ENCODE measurements at regions not wholly inside any gene's neighbourhood (a gene's known extent, or its start where the extent isn't known, plus 50 kb on each side); places are given as distances from the start of the nearest gene placed in this dataset.

DNA sequence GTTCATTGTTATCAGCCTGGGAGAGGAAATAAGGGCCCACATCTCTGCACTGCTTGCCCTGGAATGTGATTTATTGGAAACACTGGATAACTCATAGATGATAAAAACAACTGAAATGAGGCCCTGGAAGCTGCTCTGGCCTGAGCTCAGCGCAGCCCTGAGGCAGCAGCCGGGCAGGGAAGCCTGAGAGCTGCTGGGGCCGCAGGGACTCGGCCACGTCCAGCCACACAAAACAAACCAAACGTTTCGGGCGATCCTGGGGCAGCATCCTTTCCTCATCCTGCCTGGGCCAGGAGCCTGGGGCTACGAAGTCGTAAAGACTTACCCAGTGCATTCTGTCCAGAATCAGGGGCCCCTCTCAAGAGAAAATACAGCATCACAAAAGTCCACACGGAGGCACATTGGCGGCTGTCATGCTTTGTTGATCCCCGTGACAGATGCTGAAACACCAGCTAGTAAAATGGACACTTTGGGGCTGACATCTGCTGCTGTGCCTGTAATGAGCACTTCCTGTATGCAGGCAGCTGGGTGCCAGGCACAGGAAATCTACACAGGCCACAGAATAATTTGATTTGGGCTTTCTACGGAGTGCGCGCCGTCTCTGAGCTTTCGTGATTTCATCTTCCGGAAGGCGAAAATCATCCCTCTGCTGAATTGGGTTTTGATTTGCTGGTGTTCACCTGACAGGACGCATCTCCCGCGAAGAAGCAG is 250.6 kb downstream of the EIPR1 start:
- Histone ChIP-seq H3K36me3 (ENCODE audit: control insufficient read depth, insufficient read depth, low read length) (no peaks in the 10 kb centered on the region), H3K27me3 (ENCODE audit: control insufficient read depth, insufficient read depth, low read length) (no peaks in the 10 kb centered on the region), H3K79me2 (ENCODE audit: control insufficient read depth, insufficient read depth, low read length) (no peaks in the 10 kb centered on the region), H3K4me3 (replicated peaks in 1 of 4; ENCODE audit: control extremely low read depth in 1 of 4, insufficient read depth in 1 of 4, low read depth in 3 of 4, low read length in 4 of 4) (no peak overlapping the region), H3K9me3 (ENCODE audit: control insufficient read depth, insufficient read depth, low read depth, low read length) (no peaks in the 10 kb centered on the region), H4K20me1 (ENCODE audit: control insufficient read depth, extremely low read depth, insufficient read depth, low read length) (no peaks in the 10 kb centered on the region), H3K4me2 (ENCODE audit: extremely low read depth, insufficient read depth, low read length) (no peak overlapping the region), H3K9ac (ENCODE audit: insufficient read depth, low read length) (no peak overlapping the region), H3K27ac (ENCODE audit: insufficient read depth, low read length) (no peak overlapping the region), H2AFZ (ENCODE audit: low read length) (no peak overlapping the region), H3K4me1 (ENCODE audit: control insufficient read depth, extremely low read depth, insufficient read depth, low read length) (no peaks in the 10 kb centered on the region)
- no peak for DNase-seq (ENCODE audit: low read depth in 2 of 2)
- TF ChIP-seq EZH2 (IDR thresholded peaks at IDR 0.05; ENCODE audit: low read length, missing control alignments): no peak
- TF ChIP-seq, protein P1, sequence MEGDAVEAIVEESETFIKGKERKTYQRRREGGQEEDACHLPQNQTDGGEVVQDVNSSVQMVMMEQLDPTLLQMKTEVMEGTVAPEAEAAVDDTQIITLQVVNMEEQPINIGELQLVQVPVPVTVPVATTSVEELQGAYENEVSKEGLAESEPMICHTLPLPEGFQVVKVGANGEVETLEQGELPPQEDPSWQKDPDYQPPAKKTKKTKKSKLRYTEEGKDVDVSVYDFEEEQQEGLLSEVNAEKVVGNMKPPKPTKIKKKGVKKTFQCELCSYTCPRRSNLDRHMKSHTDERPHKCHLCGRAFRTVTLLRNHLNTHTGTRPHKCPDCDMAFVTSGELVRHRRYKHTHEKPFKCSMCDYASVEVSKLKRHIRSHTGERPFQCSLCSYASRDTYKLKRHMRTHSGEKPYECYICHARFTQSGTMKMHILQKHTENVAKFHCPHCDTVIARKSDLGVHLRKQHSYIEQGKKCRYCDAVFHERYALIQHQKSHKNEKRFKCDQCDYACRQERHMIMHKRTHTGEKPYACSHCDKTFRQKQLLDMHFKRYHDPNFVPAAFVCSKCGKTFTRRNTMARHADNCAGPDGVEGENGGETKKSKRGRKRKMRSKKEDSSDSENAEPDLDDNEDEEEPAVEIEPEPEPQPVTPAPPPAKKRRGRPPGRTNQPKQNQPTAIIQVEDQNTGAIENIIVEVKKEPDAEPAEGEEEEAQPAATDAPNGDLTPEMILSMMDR (conservative IDR thresholded peaks at IDR 0.05 in 1 of 2, IDR thresholded peaks at IDR 0.05 in 1 of 2; ENCODE audit: low read depth in 1 of 2, low read length in 2 of 2): no peak

DNA sequence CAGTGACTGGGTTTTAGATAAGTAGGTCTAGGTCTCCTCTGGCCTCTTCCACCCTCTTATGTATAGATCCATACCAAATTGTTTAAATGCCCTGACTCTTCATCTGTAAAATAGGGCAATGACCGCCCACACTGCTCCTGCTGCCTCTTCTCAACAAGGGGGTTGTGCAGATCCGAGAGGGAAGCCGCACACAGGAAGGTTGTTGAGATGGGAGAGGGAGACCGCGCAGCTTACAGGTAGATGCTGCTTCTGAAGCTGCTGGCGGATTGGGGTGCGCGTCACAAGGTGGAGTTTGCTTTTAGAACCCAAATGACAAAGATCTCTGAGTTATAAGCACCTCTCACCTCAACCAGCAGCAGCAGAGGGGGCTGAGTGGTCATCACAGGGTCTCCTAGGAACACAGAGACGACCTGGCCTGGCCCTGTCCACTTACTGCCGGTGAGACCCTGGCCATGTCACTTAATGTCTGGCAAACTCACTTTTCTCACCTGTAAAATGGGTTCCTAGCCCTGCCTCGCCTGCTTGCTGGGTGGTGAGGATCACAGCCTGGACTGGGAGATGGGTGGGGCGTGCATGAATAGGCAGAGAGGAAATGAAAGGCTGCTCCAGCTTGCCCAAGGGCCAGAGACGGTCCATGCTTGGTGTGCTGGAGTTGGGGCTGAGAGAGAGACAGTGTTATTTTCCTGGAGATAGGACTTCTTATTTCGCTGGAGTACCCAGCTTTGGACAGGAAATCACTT is 251.3 kb downstream of the EIPR1 start:
- H2AFZ ChIP-seq (ENCODE audit: low read length): no peak overlapping the region
- no peaks in the 10 kb centered on the region for H3K27me3 ChIP-seq (ENCODE audit: control insufficient read depth, insufficient read depth, low read length)
- H3K4me3 ChIP-seq (replicated peaks in 1 of 4; ENCODE audit: control extremely low read depth in 1 of 4, insufficient read depth in 1 of 4, low read depth in 3 of 4, low read length in 4 of 4): no peak overlapping the region
- H3K9me3 ChIP-seq (ENCODE audit: control insufficient read depth, insufficient read depth, low read depth, low read length): no peaks in the 10 kb centered on the region
- no peaks in the 10 kb centered on the region for H3K79me2 ChIP-seq (ENCODE audit: control insufficient read depth, insufficient read depth, low read length)
- no peak for DNase-seq (ENCODE audit: low read depth in 2 of 2)
- no peaks in the 10 kb centered on the region for H3K4me1 ChIP-seq (ENCODE audit: control insufficient read depth, extremely low read depth, insufficient read depth, low read length)
- H3K4me2 ChIP-seq (ENCODE audit: extremely low read depth, insufficient read depth, low read length): no peak overlapping the region
- no peaks in the 10 kb centered on the region for H3K36me3 ChIP-seq (ENCODE audit: control insufficient read depth, insufficient read depth, low read length)
- TF ChIP-seq, protein P1 (conservative IDR thresholded peaks at IDR 0.05 in 1 of 2, IDR thresholded peaks at IDR 0.05 in 1 of 2; ENCODE audit: low read depth in 1 of 2, low read length in 2 of 2): no peak
- TF ChIP-seq EZH2 (IDR thresholded peaks at IDR 0.05; ENCODE audit: low read length, missing control alignments): no peak
- H4K20me1 ChIP-seq (ENCODE audit: control insufficient read depth, extremely low read depth, insufficient read depth, low read length): no peaks in the 10 kb centered on the region
- H3K27ac ChIP-seq (ENCODE audit: insufficient read depth, low read length): no peak overlapping the region
- H3K9ac ChIP-seq (ENCODE audit: insufficient read depth, low read length): no peak overlapping the region

DNA sequence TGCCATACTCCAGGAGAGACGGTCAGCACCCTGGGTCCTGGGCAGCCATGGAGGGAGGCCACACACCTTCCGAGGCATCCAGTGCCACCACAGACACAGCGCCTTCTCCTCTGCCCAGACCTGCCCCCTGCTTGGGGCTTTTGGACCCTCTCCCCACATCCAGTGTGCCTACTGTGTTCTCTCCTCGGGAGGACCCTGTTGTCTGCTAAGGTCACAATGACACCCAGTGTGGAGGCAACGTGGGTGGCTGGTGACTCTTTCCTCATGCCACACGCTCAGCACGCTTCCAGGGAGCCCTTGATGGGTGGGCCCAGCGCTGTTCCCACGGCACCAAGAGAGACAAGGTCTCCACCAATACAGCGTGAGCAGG is 251.9 kb downstream of the EIPR1 start:
- H3K4me3 ChIP-seq (replicated peaks in 1 of 4; ENCODE audit: control extremely low read depth in 1 of 4, insufficient read depth in 1 of 4, low read depth in 3 of 4, low read length in 4 of 4): no peak overlapping the region
- H3K27ac ChIP-seq (ENCODE audit: insufficient read depth, low read length): no peak overlapping the region
- H4K20me1 ChIP-seq (ENCODE audit: control insufficient read depth, extremely low read depth, insufficient read depth, low read length): no peaks in the 10 kb centered on the region

More for the DNA sequence above, 251.9 kb downstream of the EIPR1 start:
- H2AFZ ChIP-seq (ENCODE audit: low read length): no peak overlapping the region
- no peak for DNase-seq (ENCODE audit: low read depth in 2 of 2)
- H3K4me2 ChIP-seq (ENCODE audit: extremely low read depth, insufficient read depth, low read length): no peak overlapping the region
- no peak for TF ChIP-seq EZH2 (IDR thresholded peaks at IDR 0.05; ENCODE audit: low read length, missing control alignments)
- TF ChIP-seq, protein P1 (conservative IDR thresholded peaks at IDR 0.05 in 1 of 2, IDR thresholded peaks at IDR 0.05 in 1 of 2; ENCODE audit: low read depth in 1 of 2, low read length in 2 of 2): no peak
- H3K4me1 ChIP-seq (ENCODE audit: control insufficient read depth, extremely low read depth, insufficient read depth, low read length): no peaks in the 10 kb centered on the region
- no peak overlapping the region for H3K9ac ChIP-seq (ENCODE audit: insufficient read depth, low read length)
- H3K36me3 ChIP-seq (ENCODE audit: control insufficient read depth, insufficient read depth, low read length): no peaks in the 10 kb centered on the region
- H3K79me2 ChIP-seq (ENCODE audit: control insufficient read depth, insufficient read depth, low read length): no peaks in the 10 kb centered on the region
- no peaks in the 10 kb centered on the region for H3K27me3 ChIP-seq (ENCODE audit: control insufficient read depth, insufficient read depth, low read length)
- H3K9me3 ChIP-seq (ENCODE audit: control insufficient read depth, insufficient read depth, low read depth, low read length): no peaks in the 10 kb centered on the region

All from fibroblast of lung (primary cell).